Tibial nerve (tissue), 4 donors: ENCODE measurements at regions not wholly inside any gene's neighbourhood (a gene's known extent, or its start where the extent isn't known, plus 50 kb on each side); places are given as distances from the start of the nearest gene placed in this dataset. TPM values are rescaled to one million over a fixed set of nuclear protein-coding genes. Genes with fewer than 3 reads are reported as not detected.

Source experiments
- DNase-seq, 2 donors: peaks; one replicate each; pipeline ENCODE4 v3.0.0-alpha.2; 2019; ENCODE audit warnings: low spot score in 2 of 2
- H3K27ac ChIP-seq, 4 donors: fragments of 200-600 bp; sonication (generic) in 3 of 4; one replicate each; pipeline ENCODE4 v1.5.1; 2017 to 2019; ENCODE audit warnings: mild to moderate bottlenecking in 1 of 4
- H3K27me3 ChIP-seq, 2 donors: fragments of 200-600 bp; sonication (generic) in 1 of 2; one replicate each; pipeline versions ENCODE4 v1.5.1 to v1.6.0; 2017 to 2019
- H3K36me3 ChIP-seq, 3 donors: fragments of 200-600 bp; sonication (generic); one replicate each; pipeline ENCODE4 v1.5.1; 2018 to 2019
- H3K4me1 ChIP-seq, 4 donors: fragments of 200-600 bp; sonication (generic) in 3 of 4; one replicate each; pipeline ENCODE4 v1.5.1; 2017 to 2019
- H3K4me3 ChIP-seq, 4 donors: fragments of 200-600 bp; sonication (generic) in 3 of 4; one replicate each; pipeline ENCODE4 v1.5.1; 2017 to 2019; ENCODE audit warnings: mild to moderate bottlenecking in 1 of 4, moderate library complexity in 1 of 4
- H3K9me3 ChIP-seq, 4 donors: fragments of 200-600 bp; sonication (generic) in 3 of 4; one replicate each; pipeline ENCODE4 v1.5.1; 2017 to 2019
- CTCF ChIP-seq, 5 experiments: fragments of 200-600 bp in 3 of 5; fragments of 450-650 bp in 2 of 5; sonication (generic) in 3 of 5; IDR thresholded peaks; one replicate each; pipeline ENCODE4 v1.5.1; 2016 to 2019; ENCODE audit warnings: antibody characterized with exemption in 5 of 5, mild to moderate bottlenecking in 3 of 5, moderate library complexity in 2 of 5
- EP300 ChIP-seq, 2 donors: sonication (generic); formaldehyde crosslinking; IDR thresholded peaks; one replicate each; pipeline ENCODE4 v1.6.1; 2017; ENCODE audit warnings: antibody characterized with exemption in 2 of 2, mild to moderate bottlenecking in 1 of 2
- POLR2A ChIP-seq, 2 donors: fragments of 450-650 bp; IDR thresholded peaks; one replicate each; pipeline ENCODE4 v1.6.1; 2017; ENCODE audit warnings: antibody characterized with exemption in 2 of 2, mild to moderate bottlenecking in 2 of 2, moderate library complexity in 2 of 2
- WGBS, 2 donors: methylation state at CpG; one replicate each; pipeline ENCODE4 v1.1.5; 2018; 5-methylcytosine and 5-hydroxymethylcytosine counted together
- small RNA-seq: library from RNA; depleted of rRNA; stranded (forward); fragments of <200 nt; gene quantifications from one replicate; pipeline ENCODE3, GENCODE V24; 2016

DNA sequence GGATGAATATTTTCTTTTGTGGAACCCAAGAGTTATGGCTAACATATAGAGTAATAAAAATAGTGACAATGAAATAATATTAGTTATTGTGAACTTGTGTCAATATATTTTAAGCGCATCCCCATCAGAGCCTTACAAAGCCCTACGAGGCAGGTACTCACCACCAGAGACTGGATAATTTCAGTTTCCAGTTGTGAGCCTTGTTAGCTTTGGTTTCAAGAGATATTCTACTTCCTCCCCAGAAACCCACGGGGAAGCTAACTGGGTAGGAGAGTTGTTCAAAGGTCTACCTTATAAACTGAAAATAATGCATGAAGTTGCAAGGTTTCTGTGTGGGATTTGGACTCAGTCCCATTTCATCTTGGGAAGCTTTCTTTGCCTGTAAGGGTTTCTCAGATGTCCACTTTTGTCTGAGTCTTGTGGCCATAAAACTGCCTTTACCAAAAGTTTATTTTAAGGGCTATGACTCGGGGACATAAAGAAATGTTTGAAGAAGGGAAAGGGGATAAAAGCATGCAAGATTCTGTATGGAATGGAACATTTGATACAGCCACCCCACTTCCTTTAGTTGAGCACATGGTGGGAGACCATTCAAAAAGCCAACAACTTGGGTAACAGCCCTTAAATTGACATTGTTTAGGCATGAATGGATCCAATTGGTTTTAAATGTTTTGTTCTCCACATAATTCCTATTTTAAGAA, 57.4 kb upstream of the ANKRD55 start:
- 82% methylated on average over 4 of the region's 4 CpGs for WGBS, 2 donors

GRCh38 chr5:56289602-56289987, 56.5 kb upstream of the ANKRD55 start:
- DNase-seq: no peak
- Histone ChIP-seq H3K36me3 (no peaks in the 10 kb centered on the region), H3K4me1 (peaks cover 0 to 15% (median 0%) of the 10 kb centered on the region in 4 donors), H3K4me3 (no peak overlapping the region), H3K27me3 (no peaks in the 10 kb centered on the region), H3K27ac (no peak overlapping the region), H3K9me3 (no peaks in the 10 kb centered on the region)
- TF ChIP-seq CTCF (IDR thresholded peaks at IDR 0.05): no peak
- no peak for TF ChIP-seq EP300 (IDR thresholded peaks at IDR 0.05)
- no peak for TF ChIP-seq POLR2A (IDR thresholded peaks at IDR 0.05)

More for the DNA sequence above, 57.4 kb upstream of the ANKRD55 start:
- Histone ChIP-seq H3K36me3 (no peaks in the 10 kb centered on the region), H3K9me3 (no peaks in the 10 kb centered on the region), H3K4me3 (no peak overlapping the region), H3K27me3 (no peaks in the 10 kb centered on the region), H3K4me1 (peaks cover 0 to 15% (median 0%) of the 10 kb centered on the region in 4 donors), H3K27ac (no peak overlapping the region)
- TF ChIP-seq POLR2A (IDR thresholded peaks at IDR 0.05) (no peak), EP300 (IDR thresholded peaks at IDR 0.05) (no peak), CTCF (IDR thresholded peaks at IDR 0.05) (no peak)
- DNase-seq: no peak

DNA sequence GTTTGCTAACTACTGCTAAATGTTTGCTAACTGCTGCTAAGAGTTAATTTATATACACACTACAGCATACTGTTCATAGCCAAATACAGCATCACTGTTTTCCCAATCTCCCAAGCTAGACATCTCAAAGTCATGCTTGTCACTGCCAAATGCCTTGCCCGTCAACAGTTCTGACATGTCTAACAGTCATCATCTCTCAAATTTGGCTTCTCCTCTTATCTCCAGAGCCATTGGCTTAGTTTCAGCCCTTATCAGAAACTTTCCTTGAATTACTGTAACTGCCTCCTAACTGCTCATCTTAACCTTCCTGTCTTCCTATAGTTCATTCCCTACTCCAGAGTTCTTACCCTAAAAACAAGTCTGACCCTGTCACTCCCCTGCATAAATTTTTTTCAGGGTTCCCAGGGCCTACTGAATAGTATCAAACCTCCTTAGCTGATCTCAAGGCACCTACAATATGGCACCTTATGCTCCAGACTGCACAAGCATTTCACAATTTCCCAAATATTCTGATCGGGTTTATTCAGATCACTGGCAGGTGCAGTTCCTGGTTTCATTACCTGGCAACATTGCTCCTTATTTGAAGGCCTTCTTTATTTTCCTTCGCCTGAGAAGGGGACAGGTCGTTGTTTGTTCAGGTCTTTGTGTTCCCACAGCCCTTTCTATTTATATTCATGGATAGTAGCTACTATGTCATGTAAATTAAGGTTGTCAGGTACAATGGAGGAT, 55.9 kb upstream of the ANKRD55 start:
- H3K9me3 ChIP-seq: no peaks in the 10 kb centered on the region
- no peak overlapping the region for H3K4me3 ChIP-seq
- H3K27ac ChIP-seq: no peak overlapping the region
- TF ChIP-seq EP300 (IDR thresholded peaks at IDR 0.05): no peak
- DNase-seq: no peak
- WGBS, 2 donors: 90% methylated on average over 4 of the region's 4 CpGs
- H3K36me3 ChIP-seq: no peaks in the 10 kb centered on the region
- H3K4me1 ChIP-seq: peaks cover 0 to 15% (median 0%) of the 10 kb centered on the region in 4 donors
- H3K27me3 ChIP-seq: no peaks in the 10 kb centered on the region

GRCh38 chr5:56286015-56286884, 53.1 kb upstream of the ANKRD55 start:
- no peaks in the 10 kb centered on the region for H3K27me3 ChIP-seq
- TF ChIP-seq CTCF (IDR thresholded peaks at IDR 0.05) (no peak), POLR2A (IDR thresholded peaks at IDR 0.05) (no peak), EP300 (IDR thresholded peaks at IDR 0.05) (no peak)
- H3K4me3 ChIP-seq: no peak overlapping the region

GRCh38 chr5:56282951-56283350, 49.8 kb upstream of the ANKRD55 start:
- no peak for TF ChIP-seq POLR2A (IDR thresholded peaks at IDR 0.05)
- no peak for TF ChIP-seq CTCF (IDR thresholded peaks at IDR 0.05)
- TF ChIP-seq EP300 (IDR thresholded peaks at IDR 0.05): no peak
- 83 to 91% methylated on average over 2 of the region's 2 CpGs for WGBS, 2 donors
- H3K9me3 ChIP-seq: no peaks in the 10 kb centered on the region
- H3K27ac ChIP-seq: no peak overlapping the region
- H3K36me3 ChIP-seq: no peaks in the 10 kb centered on the region
- no peak overlapping the region for H3K4me3 ChIP-seq
- DNase-seq: no peak
- H3K4me1 ChIP-seq: peaks cover 0 to 23% (median 14%) of the 10 kb centered on the region in 4 donors
- no peaks in the 10 kb centered on the region for H3K27me3 ChIP-seq

More at GRCh38 chr5:56286015-56286884, 53.1 kb upstream of the ANKRD55 start:
- no peak overlapping the region for H3K27ac ChIP-seq
- 52 to 53% methylated on average over 2 of the region's 2 CpGs for WGBS, 2 donors
- peaks cover 0 to 8% (median 1%) of the 10 kb centered on the region in 4 donors for H3K4me1 ChIP-seq
- no peaks in the 10 kb centered on the region for H3K9me3 ChIP-seq
- DNase-seq: no peak
- H3K36me3 ChIP-seq: no peaks in the 10 kb centered on the region

Small RNA genes in the stretch of these regions (small RNA-seq; reads per million reads assigned to genes)
- gene HMGN1P17: not detected
- gene RNU6ATAC2P: not detected
